Neural progenitor cell (in vitro differentiated cells): ENCODE measurements at regions not wholly inside any gene's neighbourhood (a gene's known extent, or its start where the extent isn't known, plus 50 kb on each side); places are given as distances from the start of the nearest gene placed in this dataset.

Experiments
- EZH2phosphoT487 ChIP-seq: fragments of 200-600 bp; sonication (generic); IDR thresholded peaks from 2 replicates; pipeline ENCODE4 v1.6.1; 2017; ENCODE audit warnings: antibody characterized with exemption
- TF ChIP-seq, protein P1 (sequence below): fragments of 200-600 bp; sonication (generic); IDR thresholded peaks from 2 replicates; pipeline ENCODE4 v1.5.1; 2017; ENCODE audit warnings: antibody characterized with exemption, mild to moderate bottlenecking

DNA sequence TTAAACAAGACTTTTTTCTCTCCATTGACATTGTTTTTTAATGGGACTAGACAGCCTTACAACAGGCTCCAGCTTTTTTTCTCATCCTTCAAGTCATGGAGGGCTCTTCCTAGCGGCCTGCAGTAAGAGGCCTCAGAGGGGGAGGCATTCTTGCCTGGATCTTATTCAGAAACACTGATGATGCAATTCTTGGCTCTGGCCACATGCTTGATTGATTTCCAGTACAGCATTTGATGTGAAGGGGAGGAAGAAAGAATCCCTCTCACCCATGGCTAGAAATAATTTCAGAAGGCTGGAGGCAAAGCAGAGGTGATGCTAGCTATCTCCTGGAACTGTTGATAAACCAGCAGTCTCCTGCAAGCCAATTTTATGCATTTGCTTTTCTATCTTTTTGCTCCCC, 324.8 kb downstream of the PRELID2 start:
- TF ChIP-seq, protein P1, sequence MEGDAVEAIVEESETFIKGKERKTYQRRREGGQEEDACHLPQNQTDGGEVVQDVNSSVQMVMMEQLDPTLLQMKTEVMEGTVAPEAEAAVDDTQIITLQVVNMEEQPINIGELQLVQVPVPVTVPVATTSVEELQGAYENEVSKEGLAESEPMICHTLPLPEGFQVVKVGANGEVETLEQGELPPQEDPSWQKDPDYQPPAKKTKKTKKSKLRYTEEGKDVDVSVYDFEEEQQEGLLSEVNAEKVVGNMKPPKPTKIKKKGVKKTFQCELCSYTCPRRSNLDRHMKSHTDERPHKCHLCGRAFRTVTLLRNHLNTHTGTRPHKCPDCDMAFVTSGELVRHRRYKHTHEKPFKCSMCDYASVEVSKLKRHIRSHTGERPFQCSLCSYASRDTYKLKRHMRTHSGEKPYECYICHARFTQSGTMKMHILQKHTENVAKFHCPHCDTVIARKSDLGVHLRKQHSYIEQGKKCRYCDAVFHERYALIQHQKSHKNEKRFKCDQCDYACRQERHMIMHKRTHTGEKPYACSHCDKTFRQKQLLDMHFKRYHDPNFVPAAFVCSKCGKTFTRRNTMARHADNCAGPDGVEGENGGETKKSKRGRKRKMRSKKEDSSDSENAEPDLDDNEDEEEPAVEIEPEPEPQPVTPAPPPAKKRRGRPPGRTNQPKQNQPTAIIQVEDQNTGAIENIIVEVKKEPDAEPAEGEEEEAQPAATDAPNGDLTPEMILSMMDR, result no peak
- TF ChIP-seq EZH2phosphoT487, result no peak
